Cardiac muscle cell (in vitro differentiated cells and primary cell): ENCODE measurements at regions not wholly inside any gene's neighbourhood (a gene's known extent, or its start where the extent isn't known, plus 50 kb on each side); places are given as distances from the start of the nearest gene placed in this dataset.

Experiments used
- DNase-seq, 2 donors: peaks; one replicate each; pipeline versions ENCODE4 v3.0.0 to v3.0.0-alpha.2; 2010 to 2017; ENCODE audit warnings: low read depth in 1 of 2, low spot score in 1 of 2
- H3K27ac ChIP-seq: fragments of 200-600 bp; sonication (generic); 2 replicates; pipeline ENCODE4 v1.5.1; 2016
- H3K27me3 ChIP-seq: fragments of 200-600 bp; sonication (generic); 2 replicates; pipeline ENCODE4 v1.6.0; 2016; ENCODE audit warnings: control low read depth
- H3K36me3 ChIP-seq: fragments of 200-600 bp; sonication (generic); 2 replicates; pipeline ENCODE4 v1.5.1; 2016; ENCODE audit warnings: control low read depth
- H3K4me1 ChIP-seq: fragments of 200-600 bp; sonication (generic); 2 replicates; pipeline ENCODE4 v1.8.1; 2017; ENCODE audit warnings: low read depth, mild to moderate bottlenecking, mixed run types
- H3K4me3 ChIP-seq: fragments of 200-600 bp; sonication (generic); 2 replicates; pipeline ENCODE4 v1.5.1; 2016; ENCODE audit warnings: mild to moderate bottlenecking
- H3K9me3 ChIP-seq: fragments of 200-600 bp; sonication (generic); 2 replicates; pipeline ENCODE4 v1.5.1; 2017; ENCODE audit warnings: low read depth, mild to moderate bottlenecking, control low read depth
- TF ChIP-seq, protein P1 (sequence below): IDR thresholded peaks from 2 replicates; pipeline ENCODE4 v1.5.1; 2012; ENCODE audit warnings: low read depth, mild to moderate bottlenecking, low read length

DNA sequence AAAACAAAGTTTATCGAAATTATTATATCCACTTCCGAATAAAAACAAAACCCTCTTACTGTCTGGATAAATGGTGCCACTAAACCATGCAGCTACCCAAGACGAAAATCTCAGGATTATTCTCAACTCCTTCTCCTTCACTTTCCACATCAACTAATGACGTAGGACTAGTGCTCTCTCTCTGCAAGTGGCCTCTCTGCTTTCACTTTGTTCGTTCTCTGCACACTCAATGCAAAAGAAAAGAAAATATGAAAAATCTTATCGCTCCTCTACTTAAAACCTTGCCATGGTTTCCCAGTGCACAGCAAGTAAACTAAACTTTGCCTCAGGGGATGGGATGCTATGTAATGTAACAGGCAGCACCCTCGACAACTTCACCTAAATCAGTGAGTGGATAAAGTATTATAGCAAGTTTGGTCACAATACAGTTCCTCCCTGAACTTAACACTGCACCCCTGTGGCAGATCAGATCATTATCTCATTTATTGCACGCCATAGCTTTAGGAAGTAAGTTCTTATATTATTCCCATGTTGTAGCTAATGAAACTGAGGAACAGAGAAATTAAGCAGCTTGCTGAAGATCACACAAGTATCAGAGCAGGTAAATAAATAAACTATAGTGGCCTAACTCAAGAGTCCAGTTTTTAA lies 262.7 kb upstream of the GADL1 start:
- Histone ChIP-seq H3K27ac (no peak overlapping the region), H3K4me3 (no peak overlapping the region), H3K4me1 (no peaks in the 10 kb centered on the region), H3K9me3 (no peaks in the 10 kb centered on the region), H3K27me3 (peaks cover 2% of the 10 kb centered on the region), H3K36me3 (no peaks in the 10 kb centered on the region)
- DNase-seq = no peak
- TF ChIP-seq, protein P1, sequence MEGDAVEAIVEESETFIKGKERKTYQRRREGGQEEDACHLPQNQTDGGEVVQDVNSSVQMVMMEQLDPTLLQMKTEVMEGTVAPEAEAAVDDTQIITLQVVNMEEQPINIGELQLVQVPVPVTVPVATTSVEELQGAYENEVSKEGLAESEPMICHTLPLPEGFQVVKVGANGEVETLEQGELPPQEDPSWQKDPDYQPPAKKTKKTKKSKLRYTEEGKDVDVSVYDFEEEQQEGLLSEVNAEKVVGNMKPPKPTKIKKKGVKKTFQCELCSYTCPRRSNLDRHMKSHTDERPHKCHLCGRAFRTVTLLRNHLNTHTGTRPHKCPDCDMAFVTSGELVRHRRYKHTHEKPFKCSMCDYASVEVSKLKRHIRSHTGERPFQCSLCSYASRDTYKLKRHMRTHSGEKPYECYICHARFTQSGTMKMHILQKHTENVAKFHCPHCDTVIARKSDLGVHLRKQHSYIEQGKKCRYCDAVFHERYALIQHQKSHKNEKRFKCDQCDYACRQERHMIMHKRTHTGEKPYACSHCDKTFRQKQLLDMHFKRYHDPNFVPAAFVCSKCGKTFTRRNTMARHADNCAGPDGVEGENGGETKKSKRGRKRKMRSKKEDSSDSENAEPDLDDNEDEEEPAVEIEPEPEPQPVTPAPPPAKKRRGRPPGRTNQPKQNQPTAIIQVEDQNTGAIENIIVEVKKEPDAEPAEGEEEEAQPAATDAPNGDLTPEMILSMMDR = no peak

GRCh38 chr3:31157893-31158620 lies 263.6 kb upstream of the GADL1 start:
- Histone ChIP-seq H3K36me3 (no peaks in the 10 kb centered on the region), H3K27me3 (peaks cover 3% of the 10 kb centered on the region), H3K4me3 (no peak overlapping the region), H3K9me3 (no peaks in the 10 kb centered on the region), H3K27ac (no peak overlapping the region), H3K4me1 (no peaks in the 10 kb centered on the region)
- DNase-seq = peak; percentile 28 to 61
- TF ChIP-seq, protein P1 = no peak

- Histone ChIP-seq H3K36me3 (no peaks in the 10 kb centered on the region), H3K9me3 (no peaks in the 10 kb centered on the region), H3K27ac (no peak overlapping the region), H3K4me3 (no peak overlapping the region), H3K27me3 (peaks cover 3% of the 10 kb centered on the region), H3K4me1 (no peaks in the 10 kb centered on the region)
- no peak for DNase-seq
- TF ChIP-seq, protein P1 = no peak
Observed at GRCh38 chr3:31159331-31160039, 265.0 kb upstream of the GADL1 start.

DNA sequence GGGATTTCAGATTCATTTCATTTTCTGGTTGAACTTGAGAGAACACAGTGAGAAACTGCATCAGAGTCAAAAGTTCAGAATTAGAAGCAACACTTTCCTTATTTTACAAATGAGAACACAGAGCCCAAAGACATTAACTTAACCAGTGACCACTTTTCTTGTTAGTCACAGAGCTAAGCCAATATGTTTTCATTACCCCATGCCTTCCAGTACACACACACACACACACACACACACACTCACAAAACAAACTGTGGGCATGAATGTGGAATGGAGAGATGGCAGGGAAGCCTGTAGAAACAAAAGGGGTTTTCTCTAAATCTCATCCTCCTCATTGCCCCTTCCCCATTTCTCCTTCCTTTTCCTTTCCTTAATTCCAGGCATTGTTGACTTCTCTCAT lies 267.4 kb upstream of the GADL1 start:
- H3K4me3 ChIP-seq = no peak overlapping the region
- H3K27me3 ChIP-seq = peaks cover 3% of the 10 kb centered on the region
- DNase-seq = no peak
- no peaks in the 10 kb centered on the region for H3K9me3 ChIP-seq
- TF ChIP-seq, protein P1 = no peak
- peaks cover 18% of the 10 kb centered on the region for H3K4me1 ChIP-seq
- no peak overlapping the region for H3K27ac ChIP-seq
- no peaks in the 10 kb centered on the region for H3K36me3 ChIP-seq

DNA sequence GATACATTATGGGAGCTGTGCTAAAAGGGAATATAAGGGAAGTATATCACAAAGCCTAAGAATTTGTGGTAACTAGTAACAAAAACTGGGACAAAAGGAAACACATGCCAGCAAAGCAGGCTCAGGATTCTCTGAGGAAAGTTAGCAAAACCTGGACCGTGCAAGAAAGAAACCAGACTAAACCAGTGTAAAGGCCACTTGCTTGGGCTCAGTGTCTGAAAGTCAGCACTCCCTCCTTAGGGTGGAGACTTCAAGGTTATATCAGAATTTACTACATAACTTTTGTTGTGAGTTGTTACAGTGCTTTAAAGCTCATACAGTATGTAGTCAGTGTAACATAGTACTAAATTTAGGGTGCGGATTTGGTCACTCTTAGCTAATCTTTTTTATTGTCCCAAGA lies 269.9 kb upstream of the GADL1 start:
- Histone ChIP-seq H3K27me3 (peaks cover 3% of the 10 kb centered on the region), H3K27ac (no peak overlapping the region), H3K36me3 (no peaks in the 10 kb centered on the region), H3K9me3 (no peaks in the 10 kb centered on the region), H3K4me3 (no peak overlapping the region), H3K4me1 (peaks cover 18% of the 10 kb centered on the region)
- no peak for DNase-seq
- TF ChIP-seq, protein P1 = no peak
